ENCODE measurements at regions not wholly inside any gene's neighbourhood (a gene's known extent, or its start where the extent isn't known, plus 50 kb on each side); places are given as distances from the start of the nearest gene placed in this dataset.

GRCh38 chr4:123978637-123979036 is 582.0 kb downstream of the SPRY1 start:
- no peak overlapping the region for H3K4me3 ChIP-seq (ENCODE audit: low read length)
- no peak for TF ChIP-seq CTCF (conservative IDR thresholded peaks at IDR 0.05; ENCODE audit: low read depth, low read length)
- DNase-seq (ENCODE audit: low read depth): no peak

GRCh38 chr4:123980736-123981300 is 584.2 kb downstream of the SPRY1 start:
- no peak for DNase-seq (ENCODE audit: low read depth)
- H3K4me3 ChIP-seq (ENCODE audit: low read length): no peak overlapping the region
- no peak for TF ChIP-seq CTCF (conservative IDR thresholded peaks at IDR 0.05; ENCODE audit: low read depth, low read length)

GRCh38 chr4:123984886-123985285 is 588.3 kb downstream of the SPRY1 start:
- no peak for TF ChIP-seq CTCF (conservative IDR thresholded peaks at IDR 0.05; ENCODE audit: low read depth, low read length)
- DNase-seq (ENCODE audit: low read depth): no peak
- no peak overlapping the region for H3K4me3 ChIP-seq (ENCODE audit: low read length)

- no peak for TF ChIP-seq CTCF (conservative IDR thresholded peaks at IDR 0.05; ENCODE audit: low read depth, low read length)
- H3K4me3 ChIP-seq (ENCODE audit: low read length): no peak overlapping the region
- peak; percentile 89 for DNase-seq (ENCODE audit: low read depth)
Measured at GRCh38 chr4:123986268-123986798, 589.7 kb downstream of the SPRY1 start.

- no peak for TF ChIP-seq CTCF (conservative IDR thresholded peaks at IDR 0.05; ENCODE audit: low read depth, low read length)
- DNase-seq (ENCODE audit: low read depth): no peak
- no peak overlapping the region for H3K4me3 ChIP-seq (ENCODE audit: low read length)
Measured at GRCh38 chr4:123987408-123987807, 590.8 kb downstream of the SPRY1 start.

GRCh38 chr4:123990310-123990870 is 593.8 kb downstream of the SPRY1 start:
- DNase-seq (ENCODE audit: low read depth): no peak
- TF ChIP-seq CTCF (conservative IDR thresholded peaks at IDR 0.05; ENCODE audit: low read depth, low read length): no peak

GRCh38 chr4:123994917-123995316 is 598.3 kb downstream of the SPRY1 start:
- TF ChIP-seq CTCF (conservative IDR thresholded peaks at IDR 0.05; ENCODE audit: low read depth, low read length): peak; percentile 33
- DNase-seq (ENCODE audit: low read depth): no peak
- no peak overlapping the region for H3K4me3 ChIP-seq (ENCODE audit: low read length)

More at GRCh38 chr4:123990310-123990870, 593.8 kb downstream of the SPRY1 start:
- H3K4me3 ChIP-seq (ENCODE audit: low read length): no peak overlapping the region
